H1 (cell line): ENCODE measurements at regions not wholly inside any gene's neighbourhood (a gene's known extent, or its start where the extent isn't known, plus 50 kb on each side); places are given as distances from the start of the nearest gene placed in this dataset.

Experiments
- ASH2L ChIP-seq: fragments of 200-600, 300-600 bp; sonication (generic); IDR thresholded peaks from one replicate; pipeline ENCODE4 v1.7.1; 2017; ENCODE audit warnings: low read length
- BRCA1 ChIP-seq: IDR thresholded peaks from 2 replicates; pipeline ENCODE4 v1.6.1; 2012; ENCODE audit warnings: low read depth, low read length, improper control_type of control experiment
- SP2 ChIP-seq: IDR thresholded peaks from 2 replicates; pipeline ENCODE4 v1.6.1; 2012; ENCODE audit warnings: mild to moderate bottlenecking, low read length, inconsistent platforms

GRCh38 chr17:5899496-5900195 lies 170.5 kb upstream of the WSCD1 start (continued):
- TF ChIP-seq ASH2L (no peak), BRCA1 (no peak), SP2 (no peak)
